HepG2 (cell line): ENCODE measurements at regions not wholly inside any gene's neighbourhood (a gene's known extent, or its start where the extent isn't known, plus 50 kb on each side); places are given as distances from the start of the nearest gene placed in this dataset.

Source experiments
- AFF4 ChIP-seq: sonication (generic); formaldehyde crosslinking; IDR thresholded peaks from 2 replicates; pipeline ENCODE4 v1.4.0; 2020; ENCODE audit warnings: missing genetic modification reagents
- BCL6 ChIP-seq: IDR thresholded peaks from 2 replicates; pipeline ENCODE4 v1.6.1; 2016; ENCODE audit warnings: missing genetic modification reagents, missing compliant biosample characterization
- CREB1 ChIP-seq, 2 experiments: fragments of 450-650 bp in 1 of 2; IDR thresholded peaks; 2 replicates each; pipeline ENCODE4 v1.6.1; 2016 to 2017; ENCODE audit warnings: control low read depth in 1 of 2, mild to moderate bottlenecking in 1 of 2, missing compliant biosample characterization in 1 of 2, missing genetic modification characterization in 1 of 2
- FOSL1 ChIP-seq: sonication (generic); formaldehyde crosslinking; IDR thresholded peaks from 2 replicates; pipeline ENCODE4 v1.9.0; 2021; ENCODE audit warnings: missing genetic modification reagents, borderline replicate concordance
- POLR2AphosphoS5 ChIP-seq: IDR thresholded peaks from 2 replicates; pipeline ENCODE4 v1.6.1; 2012; ENCODE audit warnings: low read depth, low read length
- REST ChIP-seq, 2 experiments: IDR thresholded peaks; 2 replicates each; pipeline ENCODE4 v1.6.1; 2011 to 2012; ENCODE audit warnings: low read length in 2 of 2, borderline replicate concordance in 1 of 2, low read depth in 1 of 2, mild to moderate bottlenecking in 1 of 2, moderate library complexity in 1 of 2
- STAG1 ChIP-seq: sonication (generic); formaldehyde crosslinking; IDR thresholded peaks from 2 replicates; pipeline ENCODE4 v1.4.0; 2020; ENCODE audit warnings: missing genetic modification reagents
- ZNF318 ChIP-seq: sonication (generic); formaldehyde crosslinking; IDR thresholded peaks from 2 replicates; pipeline ENCODE4 v1.4.0; 2020; ENCODE audit warnings: mild to moderate bottlenecking, missing genetic modification reagents
- ZNF776 ChIP-seq: sonication (generic); formaldehyde crosslinking; IDR thresholded peaks from 2 replicates; pipeline ENCODE4 v1.4.0; 2020; ENCODE audit warnings: mild to moderate bottlenecking, missing genetic modification reagents

GRCh38 chrX:116379854-116380253 is 56.6 kb upstream of the SLC6A14 start:
- TF ChIP-seq CREB1 (IDR thresholded peaks at IDR 0.05) (no peak), CREB1 (CRISPR knock-in tag; IDR thresholded peaks at IDR 0.05) (no peak), STAG1 (no peak), FOSL1 (no peak), BCL6 (no peak), ZNF318 (CRISPR knock-in tag) (no peak), REST (IDR thresholded peaks at IDR 0.05; ENCODE audit: borderline replicate concordance in 1 of 2, low read depth in 1 of 2, low read length in 2 of 2) (no peak), AFF4 (CRISPR knock-in tag) (no peak), POLR2AphosphoS5 (no peak), ZNF776 (CRISPR knock-in tag) (no peak)
